GM21786 (cell line): ENCODE measurements at regions not wholly inside any gene's neighbourhood (a gene's known extent, or its start where the extent isn't known, plus 50 kb on each side); places are given as distances from the start of the nearest gene placed in this dataset.
"Not testable (repeated sequence)": the region's sequence is repeated elsewhere in the genome, so short reads cannot be mapped to it uniquely, and the experiment has no call there.

Experiments used
- ATAC-seq: cut with Tn5 transposase; IDR thresholded peaks from one replicate; pipeline ENCODE4 v1.9.1; 2021; ENCODE audit not compliant: unreplicated experiment

DNA sequence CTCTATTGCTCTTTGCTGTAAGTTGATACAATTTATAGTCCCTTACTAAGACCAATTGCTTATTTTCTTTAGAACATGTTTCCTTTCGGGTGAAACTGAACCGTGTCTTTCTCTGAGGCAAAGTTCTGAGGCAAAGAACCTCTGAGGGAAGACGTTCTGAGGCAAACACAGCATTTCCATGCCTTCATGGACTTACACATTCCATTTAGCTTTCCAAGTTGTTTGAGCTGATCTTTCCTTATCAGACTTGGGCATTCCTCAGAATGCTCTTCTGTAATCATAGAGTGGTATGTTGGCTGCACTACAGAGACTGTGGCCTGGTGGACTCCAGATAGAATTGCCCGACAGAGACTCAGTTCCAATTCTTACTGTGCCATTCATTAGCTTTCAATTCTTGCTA, 579.1 kb downstream of the KCTD12 start:
- no peak for ATAC-seq

- no peak for ATAC-seq
Measured at GRCh38 chr13:76300688-76301087, 585.5 kb downstream of the KCTD12 start.

GRCh38 chr13:76297331-76297730, 588.9 kb downstream of the KCTD12 start:
- no peak for ATAC-seq

DNA sequence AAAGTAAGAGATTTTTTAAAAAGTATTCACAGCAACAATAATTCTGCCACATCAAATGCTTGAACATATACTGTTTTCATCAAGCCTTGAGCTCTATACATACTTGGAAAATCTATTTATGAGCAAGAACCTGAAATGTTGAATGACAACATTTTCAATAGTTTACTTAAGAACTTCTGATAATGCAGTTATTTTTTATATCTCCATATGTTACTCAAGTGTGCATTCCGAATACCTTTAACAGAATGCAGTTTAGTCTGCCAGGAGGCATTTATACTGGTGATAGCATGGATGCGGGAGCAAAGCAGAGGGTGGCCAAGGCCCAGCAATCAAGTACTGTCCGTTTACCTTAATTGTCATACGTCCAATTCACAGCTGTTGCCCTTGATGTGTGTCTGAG, 589.5 kb downstream of the KCTD12 start:
- no peak for ATAC-seq

- not testable (repeated sequence) for ATAC-seq
Measured at GRCh38 chr13:76295020-76295419, 591.2 kb downstream of the KCTD12 start.

DNA sequence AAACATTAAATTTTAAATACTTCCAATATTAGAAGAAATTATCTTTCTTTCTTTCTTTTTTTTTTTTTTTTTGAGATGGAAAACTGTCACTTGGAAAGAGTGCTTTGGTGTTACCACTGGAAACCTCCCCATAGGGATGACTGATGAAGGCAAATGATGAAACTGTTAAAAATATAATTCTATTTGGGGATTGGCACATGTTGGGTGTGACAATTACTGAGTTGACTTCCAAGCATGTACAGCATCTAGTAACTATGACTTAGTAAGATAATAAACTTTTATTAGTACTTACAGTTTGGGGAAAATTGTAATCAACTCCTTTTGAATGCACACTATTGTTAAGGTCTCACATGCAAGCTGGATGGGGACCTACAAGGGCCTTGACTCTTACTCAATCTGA, 592.5 kb downstream of the KCTD12 start:
- ATAC-seq, result no peak

- ATAC-seq, result no peak
Measured at GRCh38 chr13:76293346-76293745, 592.9 kb downstream of the KCTD12 start.

- no peak for ATAC-seq
Measured at GRCh38 chr13:76292726-76293125, 593.5 kb downstream of the KCTD12 start.

- ATAC-seq, result no peak
Measured at GRCh38 chr13:76292031-76292430, 594.2 kb downstream of the KCTD12 start.

DNA sequence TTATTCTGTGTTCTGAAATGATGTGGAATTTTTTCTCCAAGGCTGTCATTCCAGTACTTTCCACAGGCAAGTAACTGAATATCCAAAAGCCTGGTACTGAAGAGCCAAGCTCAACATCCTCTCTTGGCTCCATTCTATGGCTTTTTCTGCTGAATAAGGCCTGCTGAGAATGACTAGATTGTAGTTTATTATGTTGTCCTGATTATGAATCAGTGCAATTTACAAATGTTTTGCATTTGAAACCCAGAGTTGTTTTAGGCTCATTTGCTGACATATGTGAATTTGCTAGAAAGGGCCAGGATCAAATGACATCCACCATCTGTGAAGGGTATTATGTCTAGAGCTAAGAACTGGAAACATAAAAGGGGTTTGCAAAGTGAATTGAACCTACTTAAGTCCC, 596.6 kb downstream of the KCTD12 start:
- ATAC-seq, result no peak

DNA sequence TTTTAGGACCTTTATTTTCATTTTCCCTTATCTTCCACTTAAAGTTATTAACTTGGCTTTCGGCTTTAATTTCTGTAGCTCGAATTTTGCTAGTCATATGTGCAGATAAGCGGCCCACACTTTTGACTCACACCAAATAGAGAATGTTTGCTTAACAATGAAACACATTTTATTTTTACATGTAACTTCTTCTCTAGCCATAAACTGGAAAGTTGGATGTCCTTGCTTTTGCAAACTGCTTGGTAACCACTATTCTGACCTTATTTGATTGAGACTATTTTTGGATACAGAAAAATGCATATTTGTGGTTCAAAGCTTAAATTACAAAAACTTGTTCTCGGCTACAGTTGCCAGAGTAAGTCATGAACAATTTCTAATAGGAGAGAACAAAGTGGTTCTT, 600.0 kb downstream of the KCTD12 start:
- ATAC-seq, result no peak

DNA sequence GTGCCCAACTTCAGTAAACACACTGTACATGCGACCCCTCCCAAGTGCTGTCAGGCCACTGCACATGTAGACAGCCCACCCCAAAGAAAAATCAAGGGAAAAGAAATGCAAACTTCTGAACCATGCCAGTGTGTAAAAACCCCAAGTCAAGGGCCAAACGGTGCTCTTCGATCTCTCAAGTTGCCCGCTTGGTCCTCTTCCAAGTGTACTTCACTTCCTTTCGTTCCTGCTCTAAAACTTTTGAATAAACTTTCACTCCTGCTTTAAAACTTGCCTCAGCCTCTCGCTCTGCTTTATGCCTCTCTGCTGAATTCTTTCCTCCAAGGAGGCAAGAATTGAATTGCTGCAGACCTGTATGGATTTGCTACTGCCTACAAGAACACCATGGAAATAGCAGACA, 600.7 kb downstream of the KCTD12 start:
- no peak for ATAC-seq

GRCh38 chr13:76279766-76280165, 606.4 kb downstream of the KCTD12 start:
- not testable (repeated sequence) for ATAC-seq

DNA sequence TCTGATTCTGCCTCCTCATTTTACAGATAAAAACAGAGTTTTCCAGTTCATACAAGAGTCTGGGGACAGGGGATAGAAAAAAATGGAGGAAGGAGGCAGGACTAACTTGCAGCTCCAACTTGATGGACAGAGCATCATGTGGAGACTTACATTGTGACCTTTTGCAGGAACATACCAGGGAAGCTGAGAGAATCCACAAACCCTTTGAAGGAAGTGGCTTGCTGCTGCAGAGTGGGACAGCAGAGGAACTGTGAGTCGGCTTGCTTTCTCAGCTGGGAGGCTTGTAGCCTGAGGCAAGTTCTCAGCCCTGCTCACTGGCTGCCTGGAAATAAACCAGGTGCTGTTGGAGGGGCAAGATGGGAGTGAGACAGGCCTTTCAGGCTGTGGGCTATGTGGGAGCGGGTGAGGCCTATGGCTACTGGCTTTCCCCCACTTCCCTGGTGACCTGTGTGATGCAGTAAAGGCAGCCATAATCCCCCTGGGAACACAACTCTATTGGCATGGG, 614.4 kb downstream of the KCTD12 start:
- no peak for ATAC-seq

GRCh38 chr13:76268307-76268706, 617.9 kb downstream of the KCTD12 start:
- not testable (repeated sequence) for ATAC-seq

DNA sequence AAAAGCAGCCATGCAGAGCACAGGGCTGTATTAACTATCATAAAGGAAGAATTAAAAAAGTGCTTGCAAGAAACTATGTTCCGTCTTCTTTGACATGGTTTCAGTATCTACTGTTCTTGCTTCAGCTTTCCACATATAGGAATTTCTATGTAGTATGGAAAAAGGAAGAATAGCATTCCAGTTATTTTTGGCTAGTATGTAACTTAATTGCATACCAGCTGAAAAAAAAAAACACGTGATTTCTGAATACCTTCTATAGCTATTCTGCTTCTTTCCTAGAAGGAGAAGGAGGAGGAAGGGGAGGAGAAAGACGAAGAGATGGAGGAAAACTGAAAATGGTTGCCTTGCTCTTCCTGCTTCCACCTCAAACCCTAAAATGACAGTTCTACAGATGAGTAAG, 619.0 kb downstream of the KCTD12 start:
- ATAC-seq, result no peak

GRCh38 chr13:76266561-76266960, 619.6 kb downstream of the KCTD12 start:
- no peak for ATAC-seq

DNA sequence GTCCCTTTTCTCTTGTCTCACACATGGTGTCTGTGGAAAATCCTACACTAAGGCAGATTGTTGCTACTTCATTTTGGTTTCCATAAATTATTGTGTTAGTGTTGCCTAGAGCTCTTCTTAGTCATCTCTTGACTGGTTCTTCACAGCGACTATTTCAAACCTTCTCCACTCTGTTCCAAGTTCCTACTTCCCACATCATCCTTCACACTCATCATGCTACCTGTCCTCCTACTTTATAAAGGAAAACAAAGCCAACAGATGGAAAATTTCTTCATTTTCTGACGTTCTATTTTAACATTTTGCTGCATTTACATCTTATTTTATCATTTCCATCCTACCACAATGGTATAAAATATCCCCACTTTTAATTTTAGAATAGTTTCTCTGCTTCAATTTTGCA, 614.1 kb downstream of the LMO7 start:
- no peak for ATAC-seq

GRCh38 chr13:76245920-76246319, 609.8 kb downstream of the LMO7 start:
- no peak for ATAC-seq

- ATAC-seq, result no peak
Measured at GRCh38 chr13:76245211-76245610, 609.1 kb downstream of the LMO7 start.

GRCh38 chr13:76243120-76243519, 607.0 kb downstream of the LMO7 start:
- not testable (repeated sequence) for ATAC-seq

DNA sequence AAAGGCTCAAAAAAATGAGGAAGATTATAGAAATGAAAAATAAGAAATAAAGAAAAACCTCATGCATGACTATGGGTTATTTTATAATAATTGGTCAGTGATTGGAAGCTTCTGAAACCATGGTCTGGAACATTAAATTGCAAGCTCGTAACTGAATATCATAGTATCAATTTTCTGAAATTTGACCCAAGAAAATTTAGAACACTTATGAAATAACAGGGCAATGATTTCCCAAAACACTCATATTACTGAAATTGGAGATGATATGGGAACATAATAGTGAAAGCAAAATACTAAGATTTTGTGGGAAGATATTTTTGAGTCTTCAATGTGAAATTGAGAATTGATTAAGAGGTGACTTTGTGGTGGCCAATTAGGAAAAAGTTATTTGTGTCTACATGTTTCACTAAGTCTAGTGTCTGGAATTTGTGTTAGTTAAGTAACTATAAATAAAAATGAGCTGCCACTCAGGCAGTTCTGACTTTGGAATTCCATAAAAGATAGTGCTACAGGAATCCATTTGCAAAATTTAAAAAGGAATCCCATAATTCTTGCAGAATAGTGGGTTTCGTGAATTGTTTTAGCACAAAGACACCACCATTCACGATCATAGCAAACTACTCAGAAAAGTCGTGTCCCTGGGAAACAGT, 603.0 kb downstream of the LMO7 start:
- ATAC-seq, result no peak

GRCh38 chr13:76231522-76232167, 595.5 kb downstream of the LMO7 start:
- no peak for ATAC-seq
